HepG2 (cell line): ENCODE measurements at regions not wholly inside any gene's neighbourhood (a gene's known extent, or its start where the extent isn't known, plus 50 kb on each side); places are given as distances from the start of the nearest gene placed in this dataset.

ENCODE experiments used
- ATAC-seq: fragments of 200-7000 bp; cut with Tn5 transposase; 3 replicates; pipeline ENCODE4 v1.9.1; 2020; ENCODE audit warnings: mild to moderate bottlenecking, moderate library complexity
- BruUV-seq: library from RNA; stranded (reverse); fragments of 400-500 nt; replicated peaks from 2 replicates; lab custom pipeline; 2021; lab: Mats Ljungman, UMichigan
- CTCF ChIA-PET: fragments of 300-600 bp; formaldehyde crosslinking; extraction: SDS; loops from one replicate; lab custom pipeline; 2021; ENCODE audit warnings: low total read pairs, inconsistent platforms, low intra/inter-chr PET ratio; lab: Yijun Ruan, JAX
- POLR2A ChIA-PET: fragments of 350-600 bp; sonication (Branson Sonifier 250); formaldehyde crosslinking; loops from one replicate; lab custom pipeline; 2020; ENCODE audit warnings: antibody characterized with exemption, inconsistent platforms; lab: Yijun Ruan, JAX
- DNase-seq: peaks from one replicate; pipeline ENCODE4 v3.0.0-alpha.2; 2015; ENCODE audit warnings: low spot score
- FAIRE-seq: peaks from 3 replicates; lab custom pipeline; 2011; peaks lifted over from hg19 to GRCh38; lab: Jason Lieb, UNC
- H2AFZ ChIP-seq: one replicate; pipeline ENCODE4 v1.6.1; 2011; ENCODE audit warnings: low read length, inconsistent platforms
- H3K27ac ChIP-seq: fragments of 300-600 bp; 3 replicates; pipeline ENCODE4 v1.8.0; 2011; ENCODE audit warnings: mixed run types, mild to moderate bottlenecking, mixed read lengths, low read length, inconsistent platforms; ENCODE audit not compliant: insufficient read depth; ENCODE audit errors: extremely low read length
- H3K27me3 ChIP-seq, 2 experiments: fragments of 200-600 bp in 1 of 2; 2 replicates in 1 of 2; 3 replicates in 1 of 2; pipeline versions ENCODE4 v1.6.0 to v1.8.0; 2011; ENCODE audit warnings: low read length in 2 of 2, mild to moderate bottlenecking in 2 of 2, moderate library complexity in 2 of 2, inconsistent platforms in 1 of 2; ENCODE audit not compliant: insufficient read depth in 2 of 2, control insufficient read depth in 1 of 2
- H3K36me3 ChIP-seq, 2 experiments: fragments of 200-600 bp in 1 of 2; replicated peaks in 1 of 2; 2 replicates in 1 of 2; 3 replicates in 1 of 2; pipeline versions ENCODE4 v1.5.1 to v1.8.0; 2011; ENCODE audit warnings: low read length in 2 of 2, inconsistent platforms in 1 of 2; ENCODE audit not compliant: insufficient read depth in 2 of 2, control insufficient read depth in 1 of 2
- H3K4me1 ChIP-seq: 2 replicates; pipeline ENCODE4 v1.5.1; 2012; ENCODE audit warnings: low read length, inconsistent platforms; ENCODE audit not compliant: insufficient read depth
- H3K4me2 ChIP-seq: 2 replicates; pipeline ENCODE4 v1.6.0; 2011; ENCODE audit warnings: low read depth, low read length, inconsistent platforms
- H3K4me3 ChIP-seq, 3 experiments: fragments of 200-600 bp in 1 of 3; sonication (generic), shearing (Covaris generic) in 1 of 3; replicated peaks in 1 of 3; 2 replicates each; pipeline ENCODE4 v1.5.1; 2011 to 2016; ENCODE audit warnings: low read length in 3 of 3, inconsistent platforms in 2 of 3, low read depth in 2 of 3, mild to moderate bottlenecking in 2 of 3, control low read depth in 1 of 3, mixed read lengths in 1 of 3; ENCODE audit not compliant: insufficient read depth in 1 of 3
- H3K79me2 ChIP-seq: one replicate; pipeline ENCODE4 v1.6.1; 2011; ENCODE audit warnings: low read length, inconsistent platforms; ENCODE audit not compliant: insufficient read depth
- H3K9ac ChIP-seq: 2 replicates; pipeline ENCODE4 v1.6.0; 2011; ENCODE audit warnings: mild to moderate bottlenecking, low read depth, low read length, inconsistent platforms; ENCODE audit not compliant: insufficient read depth
- H3K9me3 ChIP-seq: 2 replicates; pipeline ENCODE4 v1.5.1; 2012; ENCODE audit warnings: mild to moderate bottlenecking, low read length
- H4K20me1 ChIP-seq: 2 replicates; pipeline ENCODE4 v1.6.0; 2011; ENCODE audit warnings: inconsistent platforms, mild to moderate bottlenecking, low read length, moderate library complexity; ENCODE audit not compliant: insufficient read depth
- AGO2 ChIP-seq: fragments of 200-400 bp; formaldehyde crosslinking; optimal IDR thresholded peaks from 2 replicates; pipeline ENCODE3; 2017; ENCODE audit warnings: mild to moderate bottlenecking, low read depth, low read length, moderate library complexity
- ATRX ChIP-seq: sonication (generic); formaldehyde crosslinking; IDR thresholded peaks from 2 replicates; pipeline ENCODE4 v1.4.0; 2020; ENCODE audit warnings: missing genetic modification reagents, borderline replicate concordance
- BCL6 ChIP-seq: IDR thresholded peaks from 2 replicates; pipeline ENCODE4 v1.6.1; 2016; ENCODE audit warnings: missing genetic modification reagents, missing compliant biosample characterization
- CREB3 ChIP-seq: sonication (generic); formaldehyde crosslinking; IDR thresholded peaks from 2 replicates; pipeline ENCODE4 v1.5.0; 2020; ENCODE audit warnings: missing genetic modification reagents
- ELF4 ChIP-seq: sonication (generic); formaldehyde crosslinking; IDR thresholded peaks from 2 replicates; pipeline ENCODE4 v1.5.0; 2020; ENCODE audit warnings: missing genetic modification reagents, mild to moderate bottlenecking, moderate library complexity, borderline replicate concordance
- HCFC1 ChIP-seq: fragments of 150-350 bp; IDR thresholded peaks from 2 replicates; pipeline ENCODE4 v1.6.1; 2014; ENCODE audit warnings: low read depth, low read length
- JUN ChIP-seq: sonication (generic); formaldehyde crosslinking; IDR thresholded peaks from 2 replicates; pipeline ENCODE4 v1.4.0; 2020; ENCODE audit warnings: mild to moderate bottlenecking, missing genetic modification reagents
- MAFG ChIP-seq: sonication (generic); formaldehyde crosslinking; IDR thresholded peaks from 2 replicates; pipeline ENCODE4 v1.5.1; 2020; ENCODE audit warnings: mild to moderate bottlenecking, missing genetic modification reagents
- MXD4 ChIP-seq: IDR thresholded peaks from 2 replicates; pipeline ENCODE4 v1.6.1; 2016; ENCODE audit warnings: mild to moderate bottlenecking, missing biosample characterization, missing genetic modification reagents
- NFIB ChIP-seq: sonication (generic); formaldehyde crosslinking; IDR thresholded peaks from 2 replicates; pipeline ENCODE4 v1.9.0; 2021; ENCODE audit warnings: missing genetic modification reagents, mild to moderate bottlenecking, borderline replicate concordance
- NRL ChIP-seq: sonication (generic); formaldehyde crosslinking; IDR thresholded peaks from 2 replicates; pipeline ENCODE4 v1.5.0; 2020; ENCODE audit warnings: missing genetic modification reagents, mild to moderate bottlenecking, moderate library complexity, borderline replicate concordance
- STAT6 ChIP-seq: sonication (generic); formaldehyde crosslinking; IDR thresholded peaks from 2 replicates; pipeline ENCODE4 v1.4.0; 2020; ENCODE audit warnings: missing genetic modification reagents, mild to moderate bottlenecking, borderline replicate concordance
- TFAP4 ChIP-seq: sonication (generic); IDR thresholded peaks from 2 replicates; pipeline ENCODE4 v1.6.1; 2016; ENCODE audit warnings: low read depth, borderline replicate concordance
- TGIF2 ChIP-seq: IDR thresholded peaks from 2 replicates; pipeline ENCODE4 v1.6.1; 2016; ENCODE audit warnings: control low read depth, missing compliant biosample characterization
- YY1 ChIP-seq: IDR thresholded peaks from 2 replicates; pipeline ENCODE4 v1.6.1; 2011; ENCODE audit warnings: low read length, low read depth, moderate library complexity, mild to moderate bottlenecking; ENCODE audit not compliant: insufficient read depth, insufficient replicate concordance
- ZNF441 ChIP-seq: sonication (generic); formaldehyde crosslinking; IDR thresholded peaks from 2 replicates; pipeline ENCODE4 v1.7.0; 2021; ENCODE audit warnings: missing genetic modification reagents, borderline replicate concordance
- ZNF512 ChIP-seq: sonication (generic); formaldehyde crosslinking; IDR thresholded peaks from 2 replicates; pipeline ENCODE4 v1.4.0; 2020; ENCODE audit warnings: mild to moderate bottlenecking, missing genetic modification reagents
- ZNF775 ChIP-seq: sonication (generic); formaldehyde crosslinking; IDR thresholded peaks from 2 replicates; pipeline ENCODE4 v1.4.0; 2020; ENCODE audit warnings: missing genetic modification reagents, mild to moderate bottlenecking, moderate library complexity, borderline replicate concordance
- ZSCAN5A ChIP-seq: sonication (generic); formaldehyde crosslinking; IDR thresholded peaks from 2 replicates; pipeline ENCODE4 v1.8.0; 2022; ENCODE audit warnings: mild to moderate bottlenecking, missing genetic modification reagents, borderline replicate concordance
- in situ Hi-C: cut with HindIII; loops from 2 replicates; pipeline ENCODE4 v1.10.0; 2017; ENCODE audit warnings: low pct_unique_long_range_greater_than_20kb; ENCODE audit not compliant: extremely low pct_ligation_motif_present
- intact Hi-C: fragments of 100-400 bp; cut with micrococcal nuclease; formaldehyde crosslinking; loops from one replicate; pipeline ENCODE4 v1.10.0; 2022; ENCODE audit not compliant: unreplicated experiment

GRCh38 chr3:74516019-74516418 lies 98.4 kb downstream of the CNTN3 start:
- ChIA-PET CTCF (no interaction called here), POLR2A (no interaction called here)
- Histone ChIP-seq H3K36me3 (no peaks in the 10 kb centered on the region), H3K79me2 (no peaks in the 10 kb centered on the region), H2AFZ (no peak overlapping the region), H3K27ac (no peak overlapping the region), H3K27me3 (no peaks in the 10 kb centered on the region), H3K4me1 (no peaks in the 10 kb centered on the region), H3K9ac (no peak overlapping the region), H3K4me2 (no peak overlapping the region), H3K4me3 (no peak overlapping the region), H3K9me3 (no peaks in the 10 kb centered on the region; the same call in 1 of the 2 replicates), H4K20me1 (no peaks in the 10 kb centered on the region)
- ATAC-seq (no peak), FAIRE-seq (no peak), DNase-seq (no peak)
- intact Hi-C loops (no loop called here), in situ Hi-C loops (no loop called here)
- BruUV-seq = no TSS peak
- TF ChIP-seq AGO2 (no peak), BCL6 (no peak), MXD4 (no peak), ZNF775 (CRISPR knock-in tag) (no peak), ZNF512 (no peak), MAFG (CRISPR knock-in tag) (no peak), STAT6 (no peak), ELF4 (CRISPR knock-in tag) (no peak), ZSCAN5A (no peak), HCFC1 (no peak), NRL (CRISPR knock-in tag) (no peak), TGIF2 (CRISPR knock-in tag) (no peak), YY1 (no peak), ZNF441 (CRISPR knock-in tag) (no peak), NFIB (CRISPR knock-in tag) (no peak), TFAP4 (no peak), ATRX (CRISPR knock-in tag) (no peak), CREB3 (CRISPR knock-in tag) (no peak), JUN (CRISPR knock-in tag) (no peak)
